ENCODE measurements at regions not wholly inside any gene's neighbourhood (a gene's known extent, or its start where the extent isn't known, plus 50 kb on each side); places are given as distances from the start of the nearest gene placed in this dataset.
"Not testable (repeated sequence)": the region's sequence is repeated elsewhere in the genome, so short reads cannot be mapped to it uniquely, and the experiment has no call there.

GRCh38 chr2:117555965-117556364, 258.5 kb upstream of the DDX18 start:
- DNase-seq, result no peak

GRCh38 chr2:117557626-117558025, 256.9 kb upstream of the DDX18 start:
- DNase-seq, result no peak

DNA sequence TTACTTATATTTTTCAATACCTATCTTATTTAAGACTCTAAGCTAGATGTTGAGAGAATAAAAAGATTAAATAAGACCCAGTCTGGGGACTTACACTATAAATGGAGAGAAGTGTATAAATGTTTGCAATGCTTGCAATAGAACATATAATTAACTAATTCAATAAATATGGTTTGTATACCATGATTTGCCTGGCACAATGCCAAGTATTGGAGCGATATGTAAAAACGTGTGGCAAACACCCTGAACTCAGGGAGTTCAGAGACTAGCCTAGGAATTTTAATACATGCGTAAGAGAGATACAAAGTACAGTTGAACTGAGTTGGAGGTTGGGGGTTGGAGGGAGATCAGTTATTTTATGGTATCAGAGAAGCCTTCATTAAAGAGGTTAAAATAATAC, 251.8 kb upstream of the DDX18 start:
- DNase-seq, result no peak

GRCh38 chr2:117571590-117572349, 242.7 kb upstream of the DDX18 start:
- no peak for DNase-seq

GRCh38 chr2:117587310-117587709, 227.2 kb upstream of the DDX18 start:
- no peak for DNase-seq

DNA sequence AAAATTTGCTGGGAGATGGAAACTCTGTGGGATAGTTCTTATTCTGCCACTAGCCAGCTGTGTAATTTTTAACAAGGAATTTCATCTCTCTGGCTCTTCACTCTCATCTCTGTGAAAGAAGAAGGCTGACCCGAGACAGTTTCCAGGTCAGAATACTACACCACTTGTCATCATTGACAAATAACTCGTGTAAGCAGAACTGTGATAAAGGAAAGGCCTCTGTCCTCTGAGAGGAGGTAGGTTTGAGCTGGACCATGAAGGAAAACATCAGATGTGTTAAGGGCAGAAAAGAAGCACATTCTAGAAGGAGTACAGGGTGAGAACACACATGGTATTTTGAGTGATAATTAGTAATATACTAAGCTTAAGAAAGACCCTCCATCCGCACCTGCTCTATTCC, 211.4 kb upstream of the DDX18 start:
- DNase-seq, result no peak

DNA sequence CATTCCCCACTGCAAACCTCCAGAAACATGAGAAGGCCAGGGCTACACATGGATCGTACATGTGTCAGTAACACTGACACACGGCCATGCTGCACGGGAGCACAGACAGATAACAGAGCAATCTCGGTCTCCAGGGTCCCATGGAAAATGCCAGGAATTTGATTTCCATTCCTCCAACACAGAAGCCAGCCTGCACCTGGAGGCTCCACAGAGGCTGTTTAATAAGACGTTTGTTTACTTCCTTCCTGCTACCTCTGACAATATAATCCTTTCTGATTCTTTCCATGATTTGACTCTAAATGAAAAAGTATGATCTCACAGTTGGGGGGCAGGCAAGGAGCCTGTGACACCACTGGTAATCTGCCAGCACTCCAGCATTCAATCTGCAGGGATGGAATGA, 210.9 kb upstream of the DDX18 start:
- DNase-seq, result no peak

DNA sequence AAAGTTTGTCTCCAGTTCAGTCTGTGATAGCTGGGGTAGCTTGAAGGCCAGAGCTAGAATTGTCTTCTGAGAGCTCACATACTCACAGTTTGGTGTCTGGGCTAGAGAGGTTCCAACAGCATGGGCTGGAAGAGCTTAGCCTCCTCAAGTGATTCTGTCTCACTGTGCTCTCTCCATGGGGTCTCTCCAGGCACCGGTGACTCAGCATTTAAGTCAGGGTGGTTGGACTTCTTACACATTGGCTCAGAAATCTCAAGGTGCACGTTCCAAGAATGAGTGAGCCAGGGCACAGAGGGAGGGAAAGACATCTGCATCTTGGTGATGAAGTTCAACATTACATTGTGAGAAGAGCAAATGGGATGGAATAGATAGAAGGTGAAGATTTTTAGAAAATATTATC, 207.3 kb upstream of the DDX18 start:
- DNase-seq, result no peak

DNA sequence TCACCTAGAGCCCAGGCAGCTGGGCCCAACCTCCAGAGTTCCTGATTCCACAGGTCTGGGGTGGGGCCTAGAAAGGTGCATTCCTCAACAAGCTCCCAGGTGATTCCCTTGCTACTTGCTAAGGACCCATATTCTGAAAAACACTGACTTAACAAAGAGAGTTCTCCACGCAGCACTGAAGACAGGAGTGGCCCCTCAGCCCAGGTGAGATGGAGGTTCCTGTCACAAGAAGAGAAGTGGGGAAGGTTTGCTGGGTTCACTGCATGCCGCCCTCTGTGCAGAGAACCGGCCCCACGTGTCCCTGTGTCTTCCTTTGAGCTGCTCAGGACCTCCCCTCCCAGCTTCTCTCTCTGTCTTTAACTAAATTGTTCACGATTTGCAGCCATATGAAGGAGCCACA, 201.4 kb upstream of the DDX18 start:
- no peak for DNase-seq

GRCh38 chr2:117614296-117614695, 200.2 kb upstream of the DDX18 start:
- DNase-seq, result no peak

DNA sequence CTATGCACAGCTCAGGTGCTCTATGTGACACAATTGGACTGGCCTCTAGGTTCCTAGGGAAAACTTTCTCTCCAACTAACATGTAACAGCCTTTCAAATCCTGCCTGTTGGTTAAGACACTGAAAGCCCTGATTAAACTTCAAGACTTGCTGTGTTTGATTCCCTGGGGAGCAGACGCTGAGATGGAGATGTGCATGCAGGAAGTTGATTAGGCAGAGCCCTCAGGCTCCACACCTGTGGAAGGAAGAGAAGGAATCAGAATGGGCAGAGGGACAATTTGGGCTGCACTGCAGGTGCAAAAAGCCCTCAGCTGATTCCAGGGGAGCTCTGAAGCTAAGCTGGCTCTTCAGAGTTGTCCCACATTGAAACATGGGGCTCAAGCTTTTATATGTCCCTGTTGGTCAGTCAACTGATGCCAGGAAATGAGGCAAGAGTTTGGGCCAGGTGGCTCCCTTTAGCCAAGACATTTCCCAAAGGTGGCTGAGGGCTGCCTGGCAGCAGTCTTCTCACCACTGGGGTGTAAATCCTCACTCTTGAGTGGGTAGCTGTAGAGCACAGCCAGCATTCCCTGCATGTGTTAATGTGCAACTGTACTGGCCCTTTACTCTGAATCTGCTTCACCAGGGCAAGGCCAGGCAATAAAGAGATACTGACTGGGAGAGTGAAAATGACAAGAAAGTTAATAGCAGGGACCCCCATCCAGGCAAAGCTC, 199.5 kb upstream of the DDX18 start:
- no peak for DNase-seq

DNA sequence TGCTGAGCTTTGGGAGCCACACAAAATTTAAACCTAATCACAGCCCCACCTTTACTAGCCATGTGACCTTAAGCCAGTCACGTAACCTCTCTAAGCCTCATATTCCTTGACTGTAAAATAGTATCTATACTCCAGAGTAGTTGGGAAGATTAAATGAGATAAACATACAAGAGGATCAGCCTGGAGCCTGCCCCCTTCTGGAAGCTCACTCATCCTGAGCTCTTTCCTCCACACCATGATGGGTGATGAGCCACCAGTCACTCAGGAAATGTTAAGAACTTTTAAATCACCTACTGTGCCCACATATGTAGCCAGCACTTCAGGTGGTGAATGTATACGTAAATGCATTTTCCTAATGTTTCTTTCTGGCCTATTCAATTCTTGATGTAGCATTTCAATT, 195.9 kb upstream of the DDX18 start:
- DNase-seq, result no peak

DNA sequence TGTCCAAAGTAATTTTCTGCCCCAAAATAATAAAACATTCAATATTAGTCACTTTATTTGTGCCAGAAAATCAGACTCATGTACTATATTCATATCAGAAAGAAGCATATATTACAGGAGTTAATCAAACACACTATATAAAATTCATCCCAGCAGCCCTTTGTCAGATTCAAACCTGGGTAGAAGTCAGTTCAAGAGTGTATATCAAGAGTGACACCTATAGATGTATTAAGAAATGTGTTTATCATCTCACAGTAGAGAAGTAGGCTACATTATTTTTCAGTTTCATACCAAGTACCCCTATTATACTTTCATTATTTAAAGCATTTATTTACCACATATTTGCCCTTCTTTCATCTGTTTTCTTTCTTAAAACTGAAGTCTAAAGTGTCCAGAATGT, 193.2 kb upstream of the DDX18 start:
- no peak for DNase-seq

GRCh38 chr2:117623175-117623574, 191.3 kb upstream of the DDX18 start:
- DNase-seq, result not testable (repeated sequence)

DNA sequence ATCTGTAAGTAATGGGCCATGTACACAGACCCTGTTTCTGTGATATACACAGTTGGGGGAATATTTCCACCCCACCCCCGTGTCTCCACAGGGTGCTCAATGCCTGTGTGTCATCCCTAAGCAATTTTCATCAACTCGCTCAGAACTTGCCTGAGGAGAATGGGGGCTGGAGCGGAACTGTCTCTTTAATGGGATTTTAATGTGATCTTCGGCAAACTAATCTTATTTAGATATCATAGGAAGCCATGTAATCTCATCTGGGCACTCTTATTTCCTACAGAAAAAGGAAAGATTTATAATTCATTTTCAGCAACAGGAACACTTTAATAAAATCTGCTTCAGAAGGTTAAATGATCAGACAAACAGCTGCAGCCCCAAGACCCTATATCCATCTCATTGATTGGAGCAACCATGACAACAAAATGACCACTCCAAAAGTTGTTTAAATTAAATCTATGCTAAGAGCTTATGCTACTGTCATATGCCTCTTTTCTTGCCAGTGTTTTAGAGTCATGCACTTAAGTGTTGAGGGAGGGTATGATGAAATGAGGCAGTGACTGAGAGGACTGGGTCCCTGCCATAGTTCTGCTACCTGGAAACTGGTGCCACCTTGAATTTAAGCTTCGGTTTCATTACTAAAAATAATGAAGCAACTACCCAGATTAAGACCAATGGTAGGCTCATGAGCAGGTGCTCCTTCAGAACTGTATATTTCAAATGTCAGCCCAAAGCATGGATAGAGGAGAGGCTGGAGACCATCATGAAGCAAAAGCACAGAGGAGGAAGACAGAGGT, 183.1 kb upstream of the DDX18 start:
- DNase-seq, result no peak

DNA sequence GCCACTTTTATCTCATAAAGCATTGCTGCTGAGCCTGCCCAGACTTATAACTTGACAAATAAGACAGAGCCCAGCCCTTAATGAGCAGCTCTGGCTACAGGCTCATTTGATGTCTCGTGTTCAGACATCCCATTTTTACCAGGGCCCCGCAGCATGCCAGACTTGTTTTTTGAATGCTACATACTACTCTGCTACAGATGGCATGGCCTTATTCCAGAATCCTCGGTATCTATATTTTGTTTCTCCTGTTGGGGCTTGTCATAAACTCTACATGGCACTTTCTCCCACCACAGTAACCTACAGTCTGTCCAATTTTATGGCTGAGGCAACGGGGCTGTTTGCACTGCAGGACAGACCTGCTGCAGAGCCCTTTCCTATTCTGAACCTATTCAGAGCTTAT, 179.0 kb upstream of the DDX18 start:
- no peak for DNase-seq

DNA sequence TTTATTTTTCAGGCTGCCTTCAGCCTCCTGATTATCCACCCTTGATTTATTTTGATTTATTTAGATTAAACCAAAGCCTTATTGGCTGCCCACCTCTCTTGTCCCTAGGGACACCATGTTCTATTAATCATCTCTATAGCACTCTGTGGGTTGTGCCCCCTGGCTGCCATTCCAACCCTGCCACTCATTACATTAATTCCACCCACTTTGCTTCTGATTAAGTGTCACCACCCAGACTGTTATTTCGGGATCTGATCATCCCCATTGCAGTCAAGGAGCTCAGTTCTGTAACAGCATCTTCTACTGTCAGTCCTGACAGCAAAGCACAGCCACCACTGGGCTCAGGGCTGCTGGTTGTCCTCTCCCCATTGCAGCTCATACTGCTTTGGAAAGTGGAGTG, 175.1 kb upstream of the DDX18 start:
- no peak for DNase-seq

DNA sequence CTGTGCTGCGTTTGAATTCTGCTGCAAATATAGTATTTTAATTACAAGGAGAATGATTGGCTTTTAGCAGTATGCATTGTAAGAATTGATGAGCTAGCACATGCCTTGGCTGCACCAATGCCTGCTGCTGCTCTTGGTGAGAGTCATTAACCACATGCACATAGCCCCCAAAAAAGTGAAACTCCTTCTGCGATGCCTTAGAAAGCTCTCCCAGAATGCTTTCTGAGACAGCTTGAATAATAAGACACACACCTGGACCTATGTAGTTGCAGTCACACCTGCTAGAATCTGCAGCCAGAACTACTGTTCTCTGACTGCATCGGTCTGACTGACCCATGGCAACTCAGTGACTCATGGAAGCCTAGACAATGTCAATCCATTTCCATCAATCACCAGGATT, 170.1 kb upstream of the DDX18 start:
- DNase-seq, result no peak

GRCh38 chr2:117645458-117645857, 169.0 kb upstream of the DDX18 start:
- DNase-seq, result no peak

DNA sequence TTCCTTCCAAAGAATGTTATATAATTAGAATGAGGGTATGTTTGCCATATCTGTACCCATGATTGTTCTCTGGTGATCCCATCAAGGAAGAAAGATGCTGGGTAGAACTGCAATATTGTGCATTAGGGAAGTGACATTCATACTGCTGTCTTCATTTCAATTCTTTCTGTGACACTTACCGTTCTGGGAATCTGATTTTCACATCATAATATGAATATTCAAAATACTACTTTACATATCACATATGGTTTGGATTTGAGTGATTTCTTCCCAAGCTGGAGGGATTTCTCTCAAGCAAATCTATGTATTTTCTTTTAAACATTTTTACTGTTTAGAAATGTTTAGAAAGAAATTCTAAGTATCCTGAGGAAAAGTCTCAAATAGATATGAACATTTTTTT, 168.4 kb upstream of the DDX18 start:
- no peak for DNase-seq

DNA sequence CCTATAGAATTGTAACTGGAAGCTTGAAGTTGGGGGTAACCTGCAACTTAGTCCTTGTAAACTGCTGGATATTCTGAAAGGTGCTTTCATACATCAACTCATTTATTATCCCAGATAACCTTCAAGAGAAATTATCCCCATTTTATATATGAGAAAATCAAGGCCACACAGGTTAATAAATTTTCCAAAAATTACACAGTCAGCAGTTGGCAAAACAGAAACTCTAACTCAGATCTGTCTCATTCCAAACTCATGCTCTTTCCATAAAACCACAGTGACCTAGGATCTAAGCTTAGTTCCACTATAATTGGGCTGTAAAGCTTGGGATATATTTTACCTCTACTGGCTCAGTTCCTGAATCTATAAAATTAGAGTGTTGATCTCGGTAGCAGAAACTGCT, 167.6 kb upstream of the DDX18 start:
- no peak for DNase-seq

DNA sequence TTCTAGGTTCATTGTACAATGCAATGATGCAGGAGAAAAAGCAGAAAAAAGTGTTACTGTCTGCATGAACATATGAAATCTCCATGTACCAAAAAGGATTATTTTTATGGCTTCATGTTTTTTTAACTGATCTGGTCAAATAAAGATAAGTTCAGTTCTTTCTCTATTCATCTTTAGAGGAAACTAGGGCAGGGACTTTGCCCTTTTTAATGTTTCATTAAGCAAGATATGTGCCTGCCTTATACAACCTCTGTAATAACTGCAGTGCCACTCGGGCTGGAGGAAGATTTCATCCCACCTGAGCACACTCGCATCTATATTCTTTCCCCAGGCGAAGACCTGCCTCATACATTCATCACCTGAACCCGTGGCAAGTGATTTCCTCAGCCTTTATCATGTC, 157.9 kb upstream of the DDX18 start:
- no peak for DNase-seq

DNA sequence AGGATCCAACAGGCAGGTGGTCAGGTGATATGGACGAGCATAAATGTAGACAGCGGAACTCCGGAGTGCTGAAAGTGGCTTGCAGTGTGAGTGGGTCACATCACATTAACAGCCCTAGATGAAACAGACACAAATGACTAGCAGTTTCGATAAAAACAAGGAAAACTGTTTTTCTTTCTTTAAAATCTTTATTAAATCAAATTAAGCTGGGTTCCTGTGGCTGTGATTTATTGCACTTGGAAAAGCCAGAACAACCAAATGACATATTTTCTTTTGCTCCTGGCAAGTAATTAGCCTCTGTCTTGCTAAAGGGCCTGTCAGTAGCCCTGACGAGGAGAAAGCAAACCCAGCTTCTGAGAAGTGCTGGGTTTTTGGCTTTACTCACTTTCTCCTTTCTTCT, 152.9 kb upstream of the DDX18 start:
- no peak for DNase-seq

- DNase-seq, result peak; percentile 4
Measured at GRCh38 chr2:117674172-117674571, 140.3 kb upstream of the DDX18 start.
